ENCODE measurements at regions not wholly inside any gene's neighbourhood (a gene's known extent, or its start where the extent isn't known, plus 50 kb on each side); places are given as distances from the start of the nearest gene placed in this dataset.
"Not testable (repeated sequence)": the region's sequence is repeated elsewhere in the genome, so short reads cannot be mapped to it uniquely, and the experiment has no call there.

- TF ChIP-seq, protein P1, sequence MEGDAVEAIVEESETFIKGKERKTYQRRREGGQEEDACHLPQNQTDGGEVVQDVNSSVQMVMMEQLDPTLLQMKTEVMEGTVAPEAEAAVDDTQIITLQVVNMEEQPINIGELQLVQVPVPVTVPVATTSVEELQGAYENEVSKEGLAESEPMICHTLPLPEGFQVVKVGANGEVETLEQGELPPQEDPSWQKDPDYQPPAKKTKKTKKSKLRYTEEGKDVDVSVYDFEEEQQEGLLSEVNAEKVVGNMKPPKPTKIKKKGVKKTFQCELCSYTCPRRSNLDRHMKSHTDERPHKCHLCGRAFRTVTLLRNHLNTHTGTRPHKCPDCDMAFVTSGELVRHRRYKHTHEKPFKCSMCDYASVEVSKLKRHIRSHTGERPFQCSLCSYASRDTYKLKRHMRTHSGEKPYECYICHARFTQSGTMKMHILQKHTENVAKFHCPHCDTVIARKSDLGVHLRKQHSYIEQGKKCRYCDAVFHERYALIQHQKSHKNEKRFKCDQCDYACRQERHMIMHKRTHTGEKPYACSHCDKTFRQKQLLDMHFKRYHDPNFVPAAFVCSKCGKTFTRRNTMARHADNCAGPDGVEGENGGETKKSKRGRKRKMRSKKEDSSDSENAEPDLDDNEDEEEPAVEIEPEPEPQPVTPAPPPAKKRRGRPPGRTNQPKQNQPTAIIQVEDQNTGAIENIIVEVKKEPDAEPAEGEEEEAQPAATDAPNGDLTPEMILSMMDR (IDR thresholded peaks at IDR 0.05; ENCODE audit: insufficient read depth, low read depth, low read length, missing control alignments), result peak; percentile 58
- H3K4me3 ChIP-seq (ENCODE audit: low read length), result no peak overlapping the region
- DNase-seq (ENCODE audit: low read depth), result peak; percentile 29
These were observed 96.2 kb upstream of the TRPM1 start for GRCh38 chr15:31197497-31198414.

DNA sequence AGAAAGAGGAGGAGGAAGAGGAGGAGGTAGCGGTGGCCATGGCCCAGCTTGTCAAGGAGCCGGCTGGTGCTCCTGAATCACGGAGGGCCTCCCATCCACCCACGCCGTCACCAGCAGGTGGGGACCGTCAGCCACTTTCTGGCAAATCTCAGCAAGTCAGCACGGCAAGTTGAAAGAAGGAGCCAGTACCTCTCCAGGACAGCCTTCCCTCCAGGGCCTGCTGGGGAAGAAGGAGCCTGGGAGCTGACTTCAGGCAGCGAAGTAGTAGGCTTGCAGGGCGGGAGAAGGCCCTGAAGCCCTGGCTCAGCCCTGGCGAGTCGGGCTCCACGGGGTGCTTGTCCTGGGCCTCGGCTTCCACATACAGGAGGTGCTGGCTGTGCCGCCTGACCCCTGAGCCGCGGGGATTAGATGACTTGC lies 99.2 kb upstream of the TRPM1 start:
- peak; percentile 77 for DNase-seq (ENCODE audit: low read depth)
- no peak overlapping the region for H3K4me3 ChIP-seq (ENCODE audit: low read length)
- TF ChIP-seq, protein P1 (IDR thresholded peaks at IDR 0.05; ENCODE audit: insufficient read depth, low read depth, low read length, missing control alignments), result peak; percentile 71

GRCh38 chr15:31202953-31203352 lies 101.4 kb upstream of the TRPM1 start:
- DNase-seq (ENCODE audit: low read depth), result no peak

GRCh38 chr15:31203999-31204398 lies 102.5 kb upstream of the TRPM1 start:
- no peak for DNase-seq (ENCODE audit: low read depth)
- TF ChIP-seq, protein P1 (IDR thresholded peaks at IDR 0.05; ENCODE audit: insufficient read depth, low read depth, low read length, missing control alignments), result no peak
- no peak overlapping the region for H3K4me3 ChIP-seq (ENCODE audit: low read length)

More at GRCh38 chr15:31202953-31203352, 101.4 kb upstream of the TRPM1 start:
- no peak overlapping the region for H3K4me3 ChIP-seq (ENCODE audit: low read length)
- TF ChIP-seq, protein P1 (IDR thresholded peaks at IDR 0.05; ENCODE audit: insufficient read depth, low read depth, low read length, missing control alignments), result no peak

- no peak overlapping the region for H3K4me3 ChIP-seq (ENCODE audit: low read length)
- DNase-seq (ENCODE audit: low read depth), result no peak
- TF ChIP-seq, protein P1 (IDR thresholded peaks at IDR 0.05; ENCODE audit: insufficient read depth, low read depth, low read length, missing control alignments), result no peak
These were observed 105.1 kb upstream of the TRPM1 start for GRCh38 chr15:31206386-31207181.

DNA sequence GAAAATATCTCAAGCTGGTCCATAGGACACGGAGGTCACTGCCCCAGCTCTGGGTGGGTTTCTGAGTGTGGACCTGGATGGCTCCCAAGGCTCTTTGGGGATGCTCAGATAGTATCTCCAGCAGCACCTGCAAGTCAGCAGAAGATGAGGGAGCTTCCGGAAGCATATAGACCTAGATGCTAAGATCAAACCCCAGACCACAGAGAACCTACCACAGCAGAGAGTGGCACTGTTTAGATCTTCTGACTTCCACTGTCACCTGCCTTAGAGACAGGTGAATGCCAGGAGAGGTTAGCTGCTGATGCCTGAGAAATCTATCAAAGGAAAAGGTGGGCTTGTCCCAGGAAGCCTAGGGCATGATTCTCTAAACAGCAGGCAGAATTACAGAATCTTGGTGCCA lies 105.7 kb upstream of the TRPM1 start:
- DNase-seq (ENCODE audit: low read depth), result no peak
- TF ChIP-seq, protein P1 (IDR thresholded peaks at IDR 0.05; ENCODE audit: insufficient read depth, low read depth, low read length, missing control alignments), result no peak
- no peak overlapping the region for H3K4me3 ChIP-seq (ENCODE audit: low read length)

GRCh38 chr15:31207861-31208260 lies 106.3 kb upstream of the TRPM1 start:
- not testable (repeated sequence) for H3K4me3 ChIP-seq (ENCODE audit: low read length); DNase-seq (ENCODE audit: low read depth)

Data from epithelial cell of esophagus (primary cell).